GM18520 (cell line): ENCODE measurements at regions not wholly inside any gene's neighbourhood (a gene's known extent, or its start where the extent isn't known, plus 50 kb on each side); places are given as distances from the start of the nearest gene placed in this dataset.
"Not testable (repeated sequence)": the region's sequence is repeated elsewhere in the genome, so short reads cannot be mapped to it uniquely, and the experiment has no call there.

Experiments
- ATAC-seq: cut with Tn5 transposase; IDR thresholded peaks from one replicate; pipeline ENCODE4 v1.9.1; 2021; ENCODE audit not compliant: unreplicated experiment

DNA sequence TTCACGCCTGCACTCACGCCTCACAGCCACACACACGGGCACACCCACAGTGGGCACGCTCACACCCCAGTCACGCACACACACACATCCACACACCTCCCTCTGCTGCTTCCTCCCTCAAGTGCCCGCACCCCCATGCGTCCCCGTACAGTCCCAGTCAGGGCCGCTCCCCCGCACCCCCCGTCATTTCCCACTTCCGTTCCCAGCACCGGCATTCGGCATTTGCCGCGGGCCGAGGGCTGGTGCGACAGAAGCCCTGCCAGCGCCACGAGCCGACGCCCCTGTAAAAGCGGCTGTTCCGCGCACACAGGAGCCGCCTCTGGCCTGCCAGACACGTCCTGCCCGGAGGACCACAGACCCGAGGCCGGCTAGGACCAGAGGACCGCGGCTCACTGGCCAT is 4428.0 kb upstream of the TPTE start:
- ATAC-seq = not testable (repeated sequence)

- not testable (repeated sequence) for ATAC-seq
These were observed 4427.5 kb upstream of the TPTE start for GRCh38 chr21:6093870-6094269.

DNA sequence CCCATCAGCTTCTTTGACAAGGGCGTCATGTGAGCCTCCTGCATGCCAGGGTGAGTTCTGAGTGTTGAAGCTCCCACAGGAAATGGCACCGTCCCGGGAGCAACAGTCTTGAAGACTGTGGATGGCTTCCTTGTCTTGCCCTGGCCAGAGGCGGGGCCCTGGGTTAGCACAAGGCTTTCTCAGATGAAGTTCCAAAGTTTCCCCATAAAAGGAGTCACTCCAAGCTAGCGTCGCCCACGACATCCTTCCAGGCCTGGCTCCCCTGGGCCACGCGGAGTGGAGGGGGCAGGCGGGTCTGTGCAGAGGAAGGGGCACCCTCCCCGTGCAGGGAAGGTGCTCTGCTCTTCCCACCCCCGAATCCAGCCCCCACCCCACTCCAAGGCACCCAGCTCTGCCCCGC is 4426.1 kb upstream of the TPTE start:
- ATAC-seq = not testable (repeated sequence)

- not testable (repeated sequence) for ATAC-seq
These were observed 4424.6 kb upstream of the TPTE start for GRCh38 chr21:6096560-6097424.

DNA sequence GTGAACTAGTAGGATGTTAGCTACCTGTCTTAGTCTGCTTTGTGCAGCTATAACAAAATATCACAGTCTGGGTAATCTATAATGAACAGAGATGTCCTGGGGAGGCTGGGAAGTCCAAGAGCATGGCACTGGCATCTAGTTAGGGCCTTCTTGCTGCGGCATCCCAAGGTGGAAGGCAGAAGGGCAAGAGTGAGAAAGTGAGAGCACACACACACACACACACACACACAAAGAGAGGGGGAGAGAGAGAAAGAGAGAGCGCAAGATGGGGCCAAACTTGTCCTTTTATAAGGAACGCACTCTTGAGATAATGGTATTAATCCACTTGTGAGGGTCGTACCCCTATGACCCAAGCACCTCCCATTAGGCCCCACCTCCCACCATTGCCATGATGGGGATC is 4423.6 kb upstream of the TPTE start:
- ATAC-seq = not testable (repeated sequence)

DNA sequence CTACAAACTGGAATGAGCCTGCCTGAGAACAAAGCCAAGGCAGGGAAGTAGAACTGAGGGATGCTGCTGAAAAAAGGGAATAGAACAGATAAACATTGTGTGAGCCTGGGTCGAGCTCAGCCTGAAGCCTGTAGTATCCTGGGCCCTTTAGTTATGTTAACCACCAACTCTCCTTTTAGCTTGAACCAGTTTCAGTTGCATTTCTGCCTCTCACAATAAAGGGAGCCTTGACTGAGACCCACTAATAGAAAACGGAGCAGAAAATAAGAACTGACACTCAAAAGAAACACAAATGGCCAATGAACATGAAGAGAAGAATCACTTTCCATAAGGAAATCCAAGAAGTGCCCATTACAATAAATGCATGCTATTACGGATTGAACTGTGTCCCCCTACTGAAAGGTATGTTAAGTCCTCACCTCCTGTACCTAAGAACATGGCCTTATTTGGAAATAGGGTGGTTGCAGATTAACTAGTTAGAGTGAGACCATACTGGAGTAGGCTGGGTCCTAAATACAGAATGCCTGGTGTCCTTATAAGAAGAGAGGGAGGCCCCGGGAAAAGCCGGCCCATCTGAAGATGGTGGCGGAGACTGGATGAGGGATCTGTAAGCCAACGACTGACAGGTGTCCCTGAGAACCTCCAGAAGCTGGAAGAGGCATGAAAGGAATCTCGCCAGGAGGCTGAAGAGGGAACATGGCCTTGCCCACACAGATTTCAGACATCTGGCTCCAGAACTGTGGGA is 4423.0 kb upstream of the TPTE start:
- not testable (repeated sequence) for ATAC-seq

GRCh38 chr21:6101588-6101987 is 4419.8 kb upstream of the TPTE start:
- not testable (repeated sequence) for ATAC-seq

- not testable (repeated sequence) for ATAC-seq
These were observed 4416.8 kb upstream of the TPTE start for GRCh38 chr21:6104546-6104945.

- ATAC-seq = not testable (repeated sequence)
These were observed 4414.5 kb upstream of the TPTE start for GRCh38 chr21:6106686-6107567.

DNA sequence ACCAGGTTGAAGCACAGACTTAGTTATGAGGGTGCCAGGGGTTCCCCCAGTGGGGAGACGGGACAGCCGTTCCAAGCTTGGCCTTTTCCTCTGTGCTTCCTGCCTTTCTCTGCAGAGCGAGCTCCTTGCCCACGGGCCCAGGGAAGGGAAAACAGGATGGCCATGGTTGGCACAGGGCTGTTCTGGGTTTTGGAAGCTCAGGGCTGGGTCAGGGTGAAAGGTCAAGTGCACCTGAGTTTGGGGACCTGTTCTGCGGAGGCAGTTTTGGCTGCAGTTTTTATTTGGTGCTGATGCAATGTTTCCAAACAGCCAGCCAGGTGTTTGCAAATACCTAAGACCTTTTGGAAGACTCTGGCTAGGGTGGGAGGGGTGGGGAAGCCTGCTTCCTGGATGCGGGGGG is 4412.5 kb upstream of the TPTE start:
- not testable (repeated sequence) for ATAC-seq

- ATAC-seq = not testable (repeated sequence)
These were observed 4411.6 kb upstream of the TPTE start for GRCh38 chr21:6109774-6110173.

- ATAC-seq = peak; percentile 77
These were observed 4410.6 kb upstream of the TPTE start for GRCh38 chr21:6110716-6111343.

- ATAC-seq = not testable (repeated sequence)
These were observed 4410.0 kb upstream of the TPTE start for GRCh38 chr21:6111354-6111753.

DNA sequence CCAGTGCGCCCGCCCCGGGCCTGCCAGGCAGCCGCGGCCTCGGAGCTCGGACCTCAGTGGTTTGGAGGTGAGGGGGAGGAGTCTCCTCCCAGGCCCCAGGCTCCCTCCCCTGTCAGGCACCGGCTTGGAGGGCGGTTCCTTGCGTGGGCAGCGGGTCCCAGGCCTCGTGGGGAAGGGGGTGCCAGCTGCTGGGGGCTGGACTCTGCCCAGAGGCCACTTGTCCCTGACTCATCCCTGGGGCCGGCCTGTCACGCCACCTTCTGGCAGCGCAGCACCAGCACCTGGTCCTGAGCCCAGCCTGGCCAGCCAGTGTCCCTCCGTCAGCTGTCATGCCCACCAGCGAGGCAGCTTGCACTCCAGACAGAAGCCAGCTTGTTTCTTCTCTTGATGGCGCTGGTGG is 4403.0 kb upstream of the TPTE start:
- ATAC-seq = not testable (repeated sequence)

- ATAC-seq = not testable (repeated sequence)
These were observed 4400.5 kb upstream of the TPTE start for GRCh38 chr21:6120863-6121262.

DNA sequence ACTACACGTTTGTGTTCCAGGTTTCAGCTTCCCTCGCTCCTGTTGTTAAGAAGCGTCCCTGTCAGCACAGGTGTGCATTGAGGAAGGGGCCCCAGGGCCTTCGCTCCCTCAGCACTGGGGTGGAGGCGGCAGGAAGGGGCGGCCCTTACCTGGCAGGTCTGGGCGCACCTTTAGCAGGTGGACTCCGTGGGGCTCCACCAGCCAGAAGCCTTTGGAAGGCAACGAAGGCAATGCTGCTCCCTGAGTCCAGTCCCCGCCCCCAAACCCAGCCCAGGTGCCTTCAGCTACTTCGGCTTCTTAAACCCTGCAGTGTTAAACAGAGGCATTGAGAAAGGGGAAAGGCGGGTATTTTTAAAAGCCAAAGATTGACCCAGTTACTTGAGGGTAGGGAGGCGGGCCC is 4398.8 kb upstream of the TPTE start:
- ATAC-seq = not testable (repeated sequence)

- not testable (repeated sequence) for ATAC-seq
These were observed 4398.2 kb upstream of the TPTE start for GRCh38 chr21:6123224-6123623.

DNA sequence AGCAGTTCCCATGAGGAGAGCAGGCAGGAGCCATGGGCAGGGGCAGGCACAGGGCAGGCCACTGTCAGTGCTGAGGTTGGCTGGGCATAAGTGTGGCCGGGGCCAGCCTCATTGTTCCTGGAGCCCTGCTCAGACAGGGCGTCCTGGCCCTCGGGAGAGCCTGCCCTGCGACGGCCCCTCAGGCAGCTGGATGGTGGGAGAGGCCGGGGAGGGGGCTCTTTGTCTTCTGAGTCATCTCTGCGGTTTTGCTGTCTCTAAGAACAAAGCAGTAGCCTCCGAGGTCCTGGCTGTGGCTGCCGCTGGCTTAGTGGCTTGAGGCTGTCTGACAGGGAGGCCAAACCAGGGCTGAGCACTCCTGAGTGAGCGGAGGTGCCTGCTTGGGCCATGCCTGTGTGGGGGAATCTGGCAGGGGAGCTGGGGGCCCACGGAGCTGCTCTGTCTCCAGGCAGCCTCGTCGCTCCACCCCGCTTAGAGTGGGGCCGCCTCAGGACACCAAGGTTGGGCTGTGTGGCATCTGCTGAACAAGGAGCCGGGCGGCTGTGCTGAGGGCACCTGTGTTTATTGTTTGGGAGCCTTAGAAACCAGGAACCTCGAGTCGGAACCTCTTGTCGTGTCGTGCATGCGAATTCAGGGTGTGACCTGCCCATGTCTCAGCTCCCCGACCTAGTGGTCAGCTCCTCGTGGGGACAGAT is 4395.7 kb upstream of the TPTE start:
- ATAC-seq = not testable (repeated sequence)

DNA sequence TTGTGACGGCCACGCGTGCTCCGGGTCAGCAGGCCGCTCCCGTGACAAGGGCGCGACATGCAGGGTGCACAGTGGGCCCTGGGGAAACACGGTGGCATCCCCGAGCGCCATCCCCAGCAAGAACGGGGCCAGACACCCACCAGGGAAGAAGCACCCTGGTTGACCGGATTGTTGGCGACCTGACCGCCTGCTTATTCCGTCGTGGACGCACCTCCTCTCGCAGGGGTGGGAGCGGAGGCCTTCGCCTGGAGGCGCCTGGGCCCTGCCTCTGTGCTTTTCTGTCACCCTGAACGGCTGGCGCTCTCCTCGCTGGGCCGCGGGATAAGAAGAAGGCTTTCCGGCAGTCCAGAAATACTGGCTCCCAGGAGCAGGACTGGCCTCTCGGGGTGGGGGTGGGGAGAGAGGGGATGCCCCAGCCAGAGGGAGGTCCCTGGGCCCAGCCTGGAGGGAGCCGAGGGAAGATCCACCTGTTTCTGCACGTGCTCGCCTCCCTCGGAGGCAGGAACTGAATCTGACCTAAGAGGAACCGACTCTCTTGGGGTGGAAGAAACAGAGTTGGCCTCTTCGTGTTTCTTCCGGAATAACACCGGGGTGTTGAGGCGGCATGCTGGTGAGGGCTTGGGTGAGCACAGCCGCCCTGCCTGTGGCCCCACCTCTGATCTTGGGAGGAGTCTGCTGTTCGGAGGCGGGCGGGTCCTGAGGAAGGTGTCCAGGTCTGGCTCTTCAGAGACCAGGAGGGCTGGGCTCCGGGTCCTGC is 4394.2 kb upstream of the TPTE start:
- not testable (repeated sequence) for ATAC-seq
